ENCODE measurements at regions not wholly inside any gene's neighbourhood (a gene's known extent, or its start where the extent isn't known, plus 50 kb on each side); places are given as distances from the start of the nearest gene placed in this dataset.

GRCh38 chr1:203407296-203407695, 56.4 kb upstream of the FMOD start:
- TF ChIP-seq CTCF (IDR thresholded peaks at IDR 0.05) = no peak
- no peak for TF ChIP-seq POLR2A (IDR thresholded peaks at IDR 0.05)

Data from ovary (tissue), 3 donors.